G401 (cell line): ENCODE measurements at regions not wholly inside any gene's neighbourhood (a gene's known extent, or its start where the extent isn't known, plus 50 kb on each side); places are given as distances from the start of the nearest gene placed in this dataset.
"Not testable (repeated sequence)": the region's sequence is repeated elsewhere in the genome, so short reads cannot be mapped to it uniquely, and the experiment has no call there.

Source experiments
- DNase-seq: peaks from one replicate; pipeline ENCODE4 v3.0.0-alpha.2; 2015; ENCODE audit warnings: low spot score
- in situ Hi-C: cut with HindIII; loops from 2 replicates; pipeline ENCODE4 v1.10.0; 2016; ENCODE audit warnings: low sequenced_read_pairs, mixed read lengths

DNA sequence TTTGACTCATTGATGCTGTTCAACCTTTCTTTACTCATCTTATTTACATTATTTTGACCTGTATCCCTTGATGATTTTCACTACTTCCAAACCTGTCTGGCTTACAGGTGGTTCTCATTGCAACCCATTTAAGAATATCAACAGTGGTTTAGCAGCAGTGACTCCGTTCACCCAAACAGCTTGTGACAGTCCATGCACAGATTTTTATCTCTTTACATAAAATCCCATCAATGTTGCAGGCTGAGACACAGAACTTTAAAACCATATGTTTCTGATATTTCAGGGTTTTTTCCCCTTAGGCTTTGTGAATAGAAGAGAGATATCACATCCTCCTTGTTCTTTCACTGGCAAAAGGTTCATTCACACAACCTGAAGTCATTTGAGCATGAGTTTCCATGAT is 149.1 kb upstream of the CDIN1 start:
- in situ Hi-C loops: no loop called here
- DNase-seq: no peak

DNA sequence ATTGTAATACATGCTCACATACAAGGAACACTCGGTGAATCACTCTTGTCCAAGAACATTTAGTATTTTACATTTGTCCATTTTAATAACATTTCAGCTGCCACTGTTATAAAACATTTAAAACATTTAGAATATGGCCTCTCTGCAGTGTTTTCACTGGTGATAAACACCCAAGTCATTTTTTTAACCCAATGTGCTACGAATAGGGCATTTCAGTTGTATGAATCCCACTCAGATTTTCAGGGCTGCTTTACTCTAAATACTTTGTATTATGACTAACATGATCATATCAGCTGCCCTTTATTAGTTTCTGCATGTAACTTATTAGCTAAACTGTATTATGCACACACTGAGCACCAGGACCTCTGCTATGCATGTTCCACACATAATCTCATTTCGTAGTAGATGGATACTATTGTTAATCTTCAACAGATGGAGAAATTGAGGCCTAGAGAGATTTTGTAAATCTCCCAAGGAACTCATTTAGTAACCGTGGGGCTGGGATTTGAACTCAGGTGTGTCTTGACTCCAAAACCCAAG is 148.6 kb upstream of the CDIN1 start:
- in situ Hi-C loops: no loop called here
- no peak for DNase-seq

DNA sequence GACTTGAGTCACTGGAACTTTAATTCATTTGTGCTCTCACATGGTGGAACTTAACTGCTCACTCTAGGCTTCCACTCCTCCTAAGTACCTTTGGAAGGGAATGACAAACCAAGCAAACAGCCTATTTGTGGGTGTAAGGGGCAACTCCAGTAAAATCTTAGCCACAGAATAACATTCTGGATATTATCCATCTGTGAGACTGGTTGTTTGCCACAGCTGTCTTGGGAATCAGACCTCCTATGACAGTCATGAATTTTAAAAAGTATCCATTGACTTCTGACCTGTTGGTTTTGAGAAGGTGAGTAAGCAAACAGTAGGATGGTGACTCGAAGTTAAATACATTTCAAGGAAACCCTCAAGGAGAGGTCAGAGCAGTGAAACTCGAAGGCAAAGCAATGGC is 147.3 kb upstream of the CDIN1 start:
- in situ Hi-C loops: no loop called here
- no peak for DNase-seq

DNA sequence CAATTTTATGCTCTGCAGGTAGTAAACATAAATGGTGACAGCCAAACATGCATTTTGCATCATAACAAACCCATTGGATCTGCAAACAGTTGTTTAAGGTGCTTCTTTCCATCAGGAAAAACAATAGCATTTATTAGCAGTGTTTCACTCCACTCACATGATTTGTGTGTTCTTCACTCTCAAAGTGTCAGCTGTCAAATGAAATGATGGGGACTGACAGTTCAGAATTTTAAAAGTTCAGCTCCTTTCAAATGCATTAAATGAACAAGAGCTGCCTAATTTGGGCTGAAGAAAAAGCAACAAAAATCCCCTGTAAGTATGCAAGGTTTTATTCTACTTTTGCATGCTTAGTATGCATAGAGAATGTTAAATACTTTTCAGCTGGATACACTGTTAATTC is 145.2 kb upstream of the CDIN1 start:
- in situ Hi-C loops: no loop called here
- no peak for DNase-seq

DNA sequence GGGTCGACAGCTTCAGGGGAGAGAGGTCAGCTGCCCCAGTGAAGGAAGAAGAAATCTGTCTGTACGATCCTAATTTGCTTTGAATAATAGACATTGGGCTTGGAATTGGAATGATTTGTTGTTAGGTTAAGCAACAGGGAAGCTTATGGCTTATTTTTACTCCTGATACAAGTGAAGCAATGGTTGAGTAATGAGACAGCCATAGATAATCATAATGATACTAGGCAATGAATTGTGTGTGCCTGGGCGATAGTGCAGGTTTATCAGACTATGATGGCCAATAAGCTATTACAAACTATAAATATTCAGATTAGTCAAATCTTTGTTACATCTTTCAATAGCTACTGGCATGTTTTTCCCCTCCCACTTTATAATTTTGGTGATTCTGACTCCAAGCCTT is 140.9 kb upstream of the CDIN1 start:
- in situ Hi-C loops: no loop called here
- no peak for DNase-seq

DNA sequence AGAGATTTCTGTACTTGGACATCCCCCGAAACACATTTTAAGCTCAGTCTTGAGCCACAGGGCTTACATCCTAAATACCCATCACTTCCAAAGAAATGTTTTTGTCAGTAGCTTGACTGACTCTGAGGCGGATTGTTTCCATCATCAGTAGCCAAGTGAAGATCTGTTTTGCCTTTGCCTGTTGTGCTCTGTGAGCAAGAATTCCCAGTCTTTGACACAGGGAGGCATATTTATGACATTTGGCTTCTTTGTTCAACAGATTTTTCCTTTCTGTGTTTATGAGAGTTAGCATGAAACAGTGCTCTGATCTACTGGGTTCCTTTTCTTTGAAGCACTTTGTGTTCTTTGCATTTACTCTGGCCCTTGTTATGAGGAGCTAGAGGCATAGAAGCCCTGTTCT is 132.1 kb upstream of the CDIN1 start:
- no peak for DNase-seq
- in situ Hi-C loops: no loop called here

DNA sequence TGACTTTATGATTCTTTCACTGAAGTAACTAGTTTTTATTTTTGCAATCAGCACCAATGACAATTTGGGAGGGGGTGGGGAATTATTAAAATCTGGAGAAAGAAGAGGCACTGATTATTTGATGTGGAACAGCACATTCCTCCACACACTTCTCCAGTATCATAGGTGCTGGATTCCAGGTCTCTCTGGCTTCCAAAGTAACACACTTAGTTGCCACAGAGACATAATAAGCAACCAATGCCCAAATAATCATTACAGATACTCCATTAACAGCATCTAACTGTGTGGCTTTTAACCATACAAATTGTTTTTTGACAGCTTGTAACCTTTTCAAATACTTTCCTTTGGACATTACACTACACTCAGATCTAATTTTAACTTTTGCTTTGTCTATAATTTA is 131.0 kb upstream of the CDIN1 start:
- DNase-seq: no peak
- in situ Hi-C loops: no loop called here

DNA sequence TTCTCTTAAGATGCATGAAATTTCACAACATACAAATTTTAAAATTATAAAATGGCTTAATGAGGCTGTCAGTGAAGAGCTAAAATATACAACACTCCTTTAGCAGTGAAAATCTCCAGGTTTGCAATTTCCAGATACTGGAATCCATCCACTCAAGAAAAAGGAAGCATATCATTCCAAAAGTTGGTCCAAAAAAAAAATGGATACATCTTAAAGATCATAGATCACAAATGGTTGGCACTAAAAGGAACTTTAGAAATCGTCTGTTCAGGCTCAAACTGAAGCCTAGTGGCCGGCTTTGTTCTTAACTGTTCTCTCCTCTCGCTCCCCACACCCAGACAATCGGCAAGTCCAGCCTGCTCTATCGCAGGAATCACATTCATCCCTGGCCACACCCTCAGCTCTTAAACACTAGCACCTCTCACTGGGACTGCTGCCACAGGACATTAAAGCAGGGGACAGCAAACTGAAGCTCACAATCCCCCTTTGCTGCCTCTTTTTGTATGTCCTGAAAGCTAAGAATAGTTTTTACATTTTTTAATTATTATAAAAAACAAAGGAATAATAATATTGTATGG is 130.3 kb upstream of the CDIN1 start:
- no peak for DNase-seq

DNA sequence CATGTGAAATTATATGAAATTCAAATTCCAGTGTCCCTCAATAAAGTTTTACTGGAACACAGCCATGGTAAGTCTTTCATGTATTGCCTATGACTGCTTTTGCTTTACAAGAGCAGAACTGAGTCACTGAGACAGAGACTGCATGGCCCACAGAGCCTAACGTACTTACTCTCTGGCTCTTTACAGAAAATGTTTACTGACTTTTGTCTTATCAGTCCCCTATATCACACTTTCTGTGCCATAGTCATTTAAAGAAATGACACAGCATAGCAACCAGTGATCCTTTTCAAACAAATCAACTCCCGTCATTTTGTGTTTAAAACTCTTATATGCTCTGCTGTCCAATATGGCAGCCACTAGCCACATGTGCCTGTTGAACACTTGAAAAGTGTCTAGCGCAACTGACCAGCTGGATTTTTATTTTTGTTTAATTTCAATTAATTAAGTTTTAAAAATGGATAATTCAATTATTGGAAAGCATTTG is 129.7 kb upstream of the CDIN1 start:
- in situ Hi-C loops: no loop called here
- DNase-seq: no peak

More for the DNA sequence above, 130.3 kb upstream of the CDIN1 start:
- in situ Hi-C loops: no loop called here

DNA sequence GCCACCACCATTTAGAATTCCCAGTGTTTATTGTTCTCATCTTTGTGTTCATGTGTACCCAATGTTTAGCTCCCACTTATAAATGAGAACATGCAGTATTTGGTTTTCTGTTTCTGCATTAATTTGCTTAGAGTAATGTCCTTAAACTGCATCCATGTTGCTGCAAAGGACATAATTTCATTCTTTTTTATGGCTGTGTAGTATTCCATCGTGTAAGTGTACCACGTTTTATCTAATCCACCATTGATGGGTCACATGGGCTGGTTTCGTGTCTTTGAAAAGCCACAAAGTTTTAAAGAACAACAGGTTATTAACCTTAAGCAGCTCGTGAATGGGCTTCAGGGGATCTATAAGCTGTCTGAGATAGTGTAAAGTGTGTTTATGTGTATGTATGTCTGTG is 125.2 kb upstream of the CDIN1 start:
- in situ Hi-C loops, DNase-seq: not testable (repeated sequence)

DNA sequence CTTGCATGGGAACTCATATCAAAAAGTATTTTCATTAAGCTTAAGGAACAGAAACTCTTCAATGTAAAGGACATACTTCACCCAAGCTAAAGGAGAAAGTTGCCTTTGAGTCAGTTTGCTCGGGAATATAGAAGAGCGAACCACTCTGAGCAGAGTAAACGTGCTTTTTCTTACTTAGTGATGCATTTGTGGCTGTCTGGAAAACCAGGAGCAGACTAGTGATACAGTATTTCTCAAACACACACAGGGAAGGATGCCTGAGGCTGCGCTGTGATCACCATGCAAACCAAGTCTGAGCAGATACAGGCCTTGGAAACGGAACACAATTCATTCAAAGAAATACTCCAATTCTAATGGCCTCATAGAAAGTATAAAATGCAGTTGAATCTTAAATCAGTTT is 121.0 kb upstream of the CDIN1 start:
- in situ Hi-C loops: no loop called here
- no peak for DNase-seq

DNA sequence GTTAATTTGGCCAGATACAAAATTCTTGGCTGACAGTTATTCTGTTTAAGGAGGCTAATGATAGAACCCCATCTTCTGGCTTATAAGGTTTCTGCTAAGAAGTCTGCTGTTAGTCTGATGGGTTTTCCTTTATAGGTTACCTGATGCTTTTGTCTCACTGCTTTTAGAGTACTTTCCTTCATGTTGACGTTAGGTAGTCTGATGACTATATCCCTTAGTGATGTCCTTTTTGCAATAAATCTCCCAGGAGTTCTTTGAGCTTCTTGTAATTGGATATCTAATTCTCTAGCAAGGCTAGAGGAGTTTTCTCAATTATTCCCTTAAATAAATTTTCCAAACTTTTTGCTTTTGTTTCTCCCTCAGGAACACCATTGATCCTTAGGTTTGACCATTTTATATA is 114.1 kb upstream of the CDIN1 start:
- in situ Hi-C loops: no loop called here
- no peak for DNase-seq

DNA sequence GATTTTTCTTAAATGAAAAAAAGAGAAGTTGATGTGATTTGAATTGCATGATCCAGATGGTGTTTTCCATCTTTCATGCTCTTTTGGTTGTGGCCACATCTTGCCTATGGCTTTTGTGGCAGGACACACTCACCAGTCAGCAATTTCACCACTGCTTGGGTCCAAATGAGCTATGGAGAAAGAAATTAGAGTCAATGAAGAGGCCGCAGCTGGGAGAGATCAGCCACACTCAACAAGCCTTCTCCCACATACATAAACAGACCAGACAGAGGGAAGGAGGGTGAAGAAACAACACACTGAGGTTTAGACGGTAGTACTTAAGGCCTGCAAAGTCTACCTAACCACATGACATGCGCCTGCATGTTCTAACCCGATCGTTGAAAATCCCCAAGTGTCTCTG is 110.7 kb upstream of the CDIN1 start:
- in situ Hi-C loops: no loop called here
- DNase-seq: no peak

DNA sequence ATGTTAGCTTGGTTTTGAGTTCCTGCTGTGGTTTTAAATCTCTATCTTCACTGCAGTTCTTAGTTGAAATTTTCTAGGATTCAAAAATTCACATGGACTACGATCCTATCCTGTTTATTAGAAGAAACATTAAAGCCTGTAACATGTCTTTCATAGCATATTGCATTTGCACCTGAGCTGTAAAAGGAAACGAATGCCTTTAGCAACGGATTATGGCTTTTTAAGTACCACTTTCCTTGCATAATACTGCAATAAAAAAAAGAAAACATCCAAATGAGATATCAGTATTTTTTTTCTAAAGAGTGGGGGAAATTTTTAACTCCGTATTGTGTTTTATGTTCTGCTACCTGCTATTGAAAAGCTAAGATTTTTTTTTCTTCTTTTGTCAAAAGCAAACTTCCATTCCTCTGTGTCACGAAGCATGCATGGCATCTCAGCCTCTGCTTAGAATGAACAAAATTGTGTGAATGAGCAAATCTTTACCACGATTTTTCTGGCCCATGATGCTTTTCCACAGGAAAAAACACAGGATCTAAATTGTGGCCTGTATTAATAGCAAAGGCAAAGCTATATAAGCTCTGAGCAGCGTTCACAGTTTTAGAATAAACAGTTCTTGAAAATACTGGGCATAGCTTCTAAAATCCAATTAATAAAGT is 110.0 kb upstream of the CDIN1 start:
- no peak for DNase-seq
- in situ Hi-C loops: no loop called here

DNA sequence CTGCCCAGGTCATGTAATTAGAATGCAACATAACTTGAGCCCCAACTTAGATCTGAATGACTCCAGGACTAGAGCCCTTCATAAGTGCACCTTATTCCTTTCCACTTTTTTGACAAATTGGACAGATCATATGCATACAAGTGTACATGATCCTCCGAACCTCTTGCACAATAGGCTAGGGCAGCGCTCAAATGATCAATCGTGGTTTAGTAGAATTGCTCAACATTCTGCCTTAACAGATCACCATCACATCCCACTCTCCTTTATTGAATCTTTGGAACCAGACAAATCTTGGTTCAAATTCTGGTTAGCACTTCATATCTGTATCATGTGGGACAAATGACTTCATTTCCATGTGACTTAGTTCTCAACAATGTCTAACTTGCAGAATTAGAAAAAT is 106.8 kb upstream of the CDIN1 start:
- in situ Hi-C loops: no loop called here
- no peak for DNase-seq

DNA sequence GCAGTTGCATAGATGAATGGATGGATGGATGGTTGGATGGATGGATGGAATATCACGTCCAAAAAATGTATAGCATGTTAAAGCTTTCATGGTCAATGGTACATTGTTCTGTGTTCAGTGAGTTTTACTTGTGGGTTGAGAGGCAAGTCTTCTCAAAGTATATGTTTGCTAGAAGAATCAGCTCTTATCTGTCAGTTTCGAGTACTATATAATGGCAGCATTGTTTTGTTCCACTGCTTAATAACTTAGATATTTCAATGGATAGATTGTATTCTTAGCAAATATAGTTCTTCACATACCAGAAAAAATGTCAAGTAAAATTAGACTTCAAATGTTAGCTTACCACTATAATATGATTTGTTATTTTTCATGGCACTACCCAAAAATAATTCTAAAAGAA is 100.9 kb upstream of the CDIN1 start:
- in situ Hi-C loops: no loop called here

DNA sequence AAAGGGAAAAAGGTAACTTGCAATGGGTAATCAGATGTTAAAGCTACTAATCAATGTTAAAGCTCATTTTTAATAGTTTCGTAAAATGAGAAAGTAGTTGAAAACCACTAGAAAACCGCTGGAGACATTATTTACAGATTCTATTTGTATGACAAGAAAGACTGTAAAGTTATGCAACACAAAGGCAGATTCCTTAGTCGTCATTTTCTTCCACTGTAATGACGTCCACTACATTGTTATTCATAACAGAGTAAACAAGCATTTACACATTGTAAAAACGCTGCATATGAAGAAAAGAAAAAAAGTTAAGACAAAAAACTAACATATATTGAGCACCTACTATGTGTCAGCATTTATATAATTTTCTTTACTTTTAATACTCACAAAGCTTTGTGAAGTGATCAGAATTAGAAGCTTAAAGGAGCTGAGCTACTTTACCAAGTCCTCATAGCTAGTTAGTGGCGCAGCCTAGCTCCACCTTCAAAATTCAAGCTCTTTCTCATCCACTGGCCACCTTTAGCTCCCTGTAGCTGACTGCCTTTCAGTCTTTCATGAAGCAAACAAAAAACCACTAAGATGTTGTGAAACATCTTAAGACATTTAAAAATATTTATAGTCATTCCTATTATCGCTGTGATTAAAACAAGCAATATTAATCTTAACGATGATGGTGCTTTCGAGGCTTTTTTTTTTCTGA is 100.1 kb upstream of the CDIN1 start:
- in situ Hi-C loops: no loop called here
- DNase-seq: no peak

More for the DNA sequence above, 100.9 kb upstream of the CDIN1 start:
- DNase-seq: no peak

DNA sequence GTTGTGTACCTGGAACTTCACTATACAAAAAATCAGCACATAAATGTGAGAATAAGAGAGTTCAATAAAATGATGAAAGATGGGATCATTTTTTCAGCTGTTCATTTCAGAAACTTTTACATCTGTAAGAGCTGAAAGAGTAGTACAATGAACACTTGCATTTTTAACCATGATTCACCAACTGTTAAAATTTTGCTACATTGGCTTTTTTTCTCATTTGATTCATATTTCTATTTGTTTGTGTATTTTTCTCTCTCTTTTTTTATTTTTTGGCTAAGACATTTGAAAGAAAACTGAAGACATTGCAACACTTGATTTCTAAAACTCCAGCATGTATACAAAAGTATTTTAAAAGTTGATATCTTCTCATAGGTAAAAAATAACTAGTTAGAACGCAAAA is 98.3 kb upstream of the CDIN1 start:
- in situ Hi-C loops: no loop called here
- DNase-seq: no peak

DNA sequence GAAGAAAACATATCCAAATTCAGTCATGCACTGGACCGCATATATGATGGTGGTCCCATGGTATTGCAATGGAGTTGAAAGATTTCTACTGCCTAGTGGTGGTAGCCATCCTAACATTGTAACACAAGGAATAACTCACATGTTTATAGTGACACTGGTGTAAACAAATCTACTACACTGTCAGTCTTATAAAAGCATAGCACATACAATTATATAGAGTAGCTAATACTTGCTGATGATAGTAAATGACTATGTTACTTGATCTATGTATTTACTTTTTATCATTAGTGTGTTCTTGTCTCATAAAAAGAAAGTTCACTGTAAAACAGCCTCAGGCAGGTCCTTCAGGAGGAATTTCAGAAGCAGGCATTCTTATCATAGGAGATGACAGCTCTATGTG is 96.0 kb upstream of the CDIN1 start:
- no peak for DNase-seq
- in situ Hi-C loops: no loop called here

DNA sequence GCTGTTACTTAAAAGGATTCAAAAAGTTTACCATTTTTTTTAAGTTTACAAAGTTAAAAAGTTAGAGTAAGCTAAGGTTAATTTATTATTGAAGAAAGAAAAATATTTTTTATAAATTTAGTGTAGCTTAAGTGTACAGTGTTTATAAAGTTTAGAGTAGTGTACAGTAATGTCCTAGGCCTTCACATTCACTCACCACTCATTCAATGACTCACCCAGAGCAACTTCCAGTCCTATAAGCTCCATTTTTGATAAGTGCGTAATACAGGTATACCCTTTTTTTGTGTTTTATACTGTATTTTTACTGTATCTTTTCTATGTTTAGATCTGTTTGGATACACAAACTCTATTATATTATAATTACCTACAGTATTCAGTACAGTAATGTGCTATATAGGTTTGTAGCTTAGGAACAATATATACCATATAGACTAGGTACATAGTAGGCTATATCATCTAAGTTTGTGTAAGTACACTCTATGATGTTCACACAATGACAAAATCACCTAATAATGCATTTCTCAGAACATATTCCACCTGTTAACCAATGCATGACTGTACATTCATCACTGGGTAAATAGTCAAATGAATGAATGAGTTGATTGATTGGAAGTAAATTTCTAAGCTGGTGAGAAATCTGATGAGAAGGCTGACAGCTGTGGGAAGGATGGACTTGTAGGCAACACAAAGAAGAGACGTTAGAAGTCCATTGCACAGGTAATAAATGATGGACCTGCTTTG is 95.2 kb upstream of the CDIN1 start:
- in situ Hi-C loops: no loop called here
- DNase-seq: no peak
